Left cardiac atrium (tissue), 4 donors: ENCODE measurements at regions not wholly inside any gene's neighbourhood (a gene's known extent, or its start where the extent isn't known, plus 50 kb on each side); places are given as distances from the start of the nearest gene placed in this dataset.
"Not testable (repeated sequence)": the region's sequence is repeated elsewhere in the genome, so short reads cannot be mapped to it uniquely, and the experiment has no call there.

Source experiments
- ATAC-seq, 2 donors: fragments of 200-7000 bp; cut with Tn5 transposase; one replicate each; pipeline ENCODE4 v1.9.1; 2020; ENCODE audit warnings: mild to moderate bottlenecking in 2 of 2, moderate library complexity in 2 of 2
- DNase-seq: peaks from one replicate; pipeline ENCODE4 v3.0.0-alpha.2; 2020
- intact Hi-C, 2 donors: fragments of 100-400 bp; cut with DNase I; formaldehyde crosslinking; loops; one replicate each; pipeline versions ENCODE4 v1.14.1 to v1.15.1; 2022 to 2023
- donor health status: DM: no; HTN: yes; CAD: no.
- donor health status: DM: no; HTN: yes; CAD: no; lungs with severe emphysema.
- donor health status: DM: yes; HTN: yes; CAD: no.
- donor health status: Dilated cardiomyopathy.

DNA sequence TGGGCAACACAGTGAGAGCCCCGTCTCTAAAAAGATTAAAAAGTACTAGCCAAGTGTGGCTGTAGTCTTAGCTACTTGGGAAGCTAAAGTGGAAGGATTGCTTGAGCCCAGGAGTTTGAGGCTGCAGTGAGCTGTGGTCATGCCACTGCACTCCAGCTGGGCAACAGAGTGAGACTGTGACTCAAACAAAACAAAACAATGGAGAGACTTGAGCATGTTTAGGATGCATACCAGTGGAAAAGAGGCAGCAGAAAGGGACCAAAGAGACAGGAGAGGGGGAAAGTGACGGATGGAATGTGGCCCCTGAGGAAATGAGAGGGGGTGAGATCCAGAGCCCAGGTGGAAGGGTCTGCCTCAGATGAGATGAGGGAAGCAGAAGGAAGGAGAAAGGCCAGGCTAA lies 358.9 kb downstream of the RPS6KC1 start:
- intact Hi-C loops: no loop called here
- ATAC-seq (no peak), DNase-seq (no peak)

DNA sequence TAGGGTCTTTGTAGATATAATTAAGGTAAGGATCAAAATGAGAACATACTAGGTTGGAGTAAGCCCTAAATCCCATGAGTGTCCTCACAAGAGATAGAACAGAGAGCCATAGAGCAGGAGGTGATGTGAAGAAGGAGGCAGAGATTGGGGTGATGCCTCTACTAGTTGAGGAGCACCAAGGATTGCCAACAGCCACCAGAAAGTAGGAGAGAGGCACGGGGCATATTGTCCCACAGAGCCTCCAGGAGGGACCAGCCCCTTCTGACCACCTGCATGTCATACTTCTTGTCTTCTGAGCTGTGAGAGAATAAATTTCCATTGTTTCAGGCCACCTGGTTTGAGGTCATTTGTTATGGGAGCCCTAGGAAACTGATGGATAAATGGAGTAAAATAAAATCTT lies 363.3 kb downstream of the RPS6KC1 start:
- intact Hi-C loops: no loop called here

DNA sequence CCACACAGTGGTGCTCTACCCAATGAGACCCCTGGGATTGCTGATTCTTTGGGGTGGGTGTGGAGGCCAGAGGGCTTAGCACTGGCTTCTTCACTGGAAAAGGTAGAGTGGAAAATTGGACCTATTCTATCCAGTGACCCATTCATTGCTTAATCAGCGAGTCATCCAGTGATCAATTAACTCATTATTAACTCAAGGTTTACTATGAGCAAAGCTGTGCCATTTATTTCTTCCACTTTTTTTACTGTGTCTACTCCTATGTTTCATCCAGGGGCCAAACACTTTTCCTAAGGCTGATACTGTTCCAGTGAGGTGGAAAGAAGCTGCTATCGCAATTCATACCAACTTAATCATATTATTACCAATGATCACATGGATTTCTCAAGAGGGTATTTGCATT lies 363.9 kb downstream of the RPS6KC1 start:
- no peak for ATAC-seq
- intact Hi-C loops: no loop called here
- DNase-seq: no peak

More for the DNA sequence above, 363.3 kb downstream of the RPS6KC1 start:
- no peak for DNase-seq
- ATAC-seq: no peak

DNA sequence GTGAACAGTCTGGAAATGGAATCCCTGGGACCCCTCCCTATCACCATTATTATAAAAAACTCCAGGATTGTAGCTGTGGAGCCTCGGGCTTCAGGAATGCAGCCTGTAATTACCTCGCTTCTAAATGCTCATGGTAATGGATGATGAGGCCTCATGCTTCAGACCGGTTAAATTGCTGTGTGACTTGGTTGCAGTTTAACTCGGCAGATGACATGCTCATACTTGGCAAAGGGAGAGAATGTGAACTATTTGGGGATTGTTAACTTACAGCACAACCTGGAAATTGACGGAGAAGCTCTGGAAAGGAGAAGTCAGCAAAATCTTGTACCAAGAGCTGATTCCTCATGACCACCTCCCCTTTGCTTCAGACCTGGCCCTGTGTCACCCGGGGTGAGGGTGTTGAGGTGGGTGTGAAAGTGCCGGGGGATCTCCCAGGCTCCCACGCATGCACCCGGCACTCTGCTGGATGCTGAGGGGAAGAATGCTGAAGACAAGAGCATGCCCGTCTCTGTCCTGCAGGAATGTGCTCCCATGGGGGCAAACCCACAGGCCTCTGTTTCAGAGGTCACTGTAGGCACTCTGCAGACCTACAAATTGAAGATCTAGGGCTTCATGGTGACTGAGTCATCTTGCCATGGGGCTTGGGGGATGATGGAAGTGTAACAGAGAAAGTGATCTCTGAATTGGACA lies 364.8 kb downstream of the RPS6KC1 start:
- intact Hi-C loops: no loop called here
- no peak for DNase-seq

DNA sequence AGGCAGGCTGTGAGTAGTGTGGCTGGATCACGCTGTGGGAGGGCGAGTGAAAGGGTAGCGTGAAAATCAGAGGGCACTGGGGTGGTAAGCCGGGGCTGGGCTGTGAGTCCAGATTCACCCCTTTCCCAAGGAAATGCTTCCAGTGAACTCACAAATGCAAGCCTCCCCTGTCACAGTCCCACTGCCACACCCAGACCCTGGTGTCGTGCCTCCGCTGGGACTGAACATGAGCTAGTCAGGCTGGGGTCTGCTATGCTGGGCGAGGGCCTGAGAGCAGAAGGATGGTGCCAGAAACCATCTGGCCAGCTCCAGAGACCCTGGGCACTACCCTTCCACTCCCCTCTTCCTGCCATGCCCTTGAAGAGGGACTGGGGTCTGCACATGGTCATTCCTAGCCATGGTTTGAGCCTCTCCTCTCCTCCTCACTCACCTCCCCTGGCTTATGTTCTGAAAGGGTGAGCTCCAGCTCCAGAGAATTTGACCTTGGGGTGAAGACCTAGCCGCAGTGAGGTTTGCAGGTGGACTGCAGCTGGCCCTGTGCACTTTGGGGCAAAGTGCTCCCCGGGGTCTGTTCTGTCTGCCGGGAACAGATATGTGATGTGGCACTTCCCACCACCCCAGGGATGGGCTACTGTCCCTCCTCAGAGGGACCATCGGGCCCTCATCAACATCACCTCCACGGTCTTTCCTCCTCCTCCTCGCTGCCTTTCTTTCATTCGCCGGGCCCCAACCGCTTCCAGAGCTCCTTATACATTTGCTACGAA lies 365.6 kb downstream of the RPS6KC1 start:
- intact Hi-C loops: no loop called here
- DNase-seq (no peak), ATAC-seq (no peak)

More for the DNA sequence above, 364.8 kb downstream of the RPS6KC1 start:
- ATAC-seq: no peak

DNA sequence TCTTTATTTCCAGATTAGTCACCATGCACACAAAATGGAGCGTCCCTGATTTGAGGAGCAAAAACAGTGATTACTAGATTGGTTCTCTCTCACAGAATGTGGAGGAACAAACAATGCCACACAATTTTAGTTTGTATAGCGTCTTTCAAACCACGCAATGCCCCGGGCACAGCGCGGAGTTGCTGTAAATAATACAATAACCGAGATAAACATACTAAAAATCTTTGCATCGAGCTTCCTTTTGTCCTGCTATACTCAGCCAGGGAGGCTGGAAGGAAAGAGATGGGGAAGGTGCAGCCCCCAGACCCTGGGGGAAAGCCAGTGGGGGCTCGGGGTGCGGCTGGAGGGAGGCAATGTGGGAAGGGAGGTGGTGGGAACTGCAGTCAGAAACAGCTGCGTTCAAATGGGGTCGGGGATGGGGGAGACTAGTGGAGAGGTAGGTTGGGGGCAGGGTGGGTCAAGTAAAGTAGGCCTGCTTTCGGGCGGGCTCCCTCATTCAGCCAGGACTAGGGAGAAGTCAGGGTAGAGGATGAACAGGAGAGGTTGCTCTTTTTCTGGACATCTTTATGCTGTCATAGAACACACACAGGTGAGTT lies 366.3 kb downstream of the RPS6KC1 start:
- intact Hi-C loops: no loop called here
- no peak for ATAC-seq

DNA sequence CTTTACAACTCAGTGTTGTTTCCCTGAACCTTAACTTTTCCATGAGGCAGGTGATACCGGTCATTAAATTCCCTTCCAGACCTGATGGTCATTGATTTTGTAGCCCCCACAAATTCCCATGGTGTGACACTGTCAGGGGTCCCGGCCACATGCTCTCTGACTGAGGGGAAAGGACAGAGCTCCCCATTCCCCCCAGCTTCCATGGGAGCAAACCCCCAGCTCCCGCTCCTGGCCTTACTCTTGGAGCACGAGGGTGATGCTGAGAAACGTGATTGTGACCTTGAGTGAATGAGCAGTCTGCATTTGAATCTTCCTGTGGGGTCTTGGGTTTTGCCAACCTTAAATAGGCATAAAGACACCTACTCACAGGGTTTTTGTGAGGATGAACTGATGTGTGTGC lies 366.8 kb downstream of the RPS6KC1 start:
- intact Hi-C loops: no loop called here
- no peak for ATAC-seq
- no peak for DNase-seq

More for the DNA sequence above, 366.3 kb downstream of the RPS6KC1 start:
- DNase-seq: no peak

DNA sequence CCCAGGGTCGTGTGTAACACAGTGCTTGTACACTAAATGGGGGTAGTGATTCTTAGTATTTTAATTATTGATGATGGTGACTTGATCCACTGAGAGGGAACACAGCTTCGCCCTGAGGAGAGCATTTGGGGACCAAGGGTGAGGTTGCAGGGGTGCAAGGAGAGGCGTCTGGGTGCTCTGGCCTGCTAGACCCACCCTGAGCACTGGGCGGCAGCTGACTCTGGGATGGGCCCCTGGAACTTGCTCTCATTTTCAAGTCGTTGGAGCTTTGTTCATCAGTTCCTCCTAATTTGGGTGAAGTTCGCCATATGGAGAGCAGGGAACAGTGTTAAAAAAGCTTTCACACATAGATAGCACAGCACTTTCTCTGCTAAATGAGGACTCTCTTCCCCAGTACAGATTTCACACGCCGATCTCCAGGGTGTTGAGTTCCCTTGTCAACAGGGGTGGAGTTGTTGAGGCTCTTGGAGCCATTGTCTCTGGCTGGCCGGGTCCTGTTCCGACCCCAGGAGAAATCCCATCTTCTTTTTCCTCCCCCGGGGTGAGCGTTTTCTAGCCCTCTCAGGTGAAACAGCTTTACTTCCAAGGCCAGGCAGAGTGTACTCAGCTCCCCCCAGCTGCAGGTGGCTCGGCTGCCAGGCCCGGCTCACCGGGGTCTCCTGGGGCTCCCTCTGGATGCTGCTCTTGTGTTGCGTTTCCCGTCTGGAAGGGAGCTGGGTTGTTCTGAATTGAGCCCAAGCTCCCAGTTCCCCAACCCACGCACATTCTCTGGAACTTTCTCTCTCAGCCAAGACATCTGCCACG lies 367.4 kb downstream of the RPS6KC1 start:
- peak; percentile 20 to 29 for ATAC-seq
- intact Hi-C loops: no loop called here
- no peak for DNase-seq

DNA sequence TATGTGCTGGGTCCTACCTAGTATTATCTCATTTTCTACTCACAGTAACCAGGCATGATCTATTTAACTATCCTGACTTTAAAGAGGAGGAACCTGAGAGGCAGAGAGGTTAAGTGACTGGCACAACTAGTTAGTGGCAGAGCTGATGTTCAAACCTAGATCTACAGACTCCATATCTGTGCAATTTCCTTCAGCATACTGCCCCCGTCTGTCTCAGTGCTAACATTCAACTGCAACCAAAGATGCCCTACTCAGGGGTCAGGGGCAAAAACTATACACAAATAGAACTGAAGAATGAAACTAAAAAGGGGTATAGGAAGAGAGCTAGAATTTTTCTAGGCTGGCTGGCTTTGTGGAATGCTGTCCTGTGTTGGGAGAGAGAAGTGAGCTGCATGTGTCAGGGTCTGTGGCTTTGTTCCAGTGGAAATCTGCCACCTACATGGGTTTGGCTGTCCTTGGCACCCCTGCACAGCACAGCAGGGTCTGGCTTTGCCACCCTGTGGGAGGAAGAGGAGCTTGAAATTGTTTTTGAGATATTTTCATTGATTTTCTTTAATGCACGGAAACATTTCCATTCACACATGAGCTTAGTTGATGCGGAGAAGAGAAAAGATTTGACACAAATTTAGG lies 368.5 kb downstream of the RPS6KC1 start:
- DNase-seq: no peak
- intact Hi-C loops: no loop called here
- ATAC-seq: peak in 1 of 2 donors; percentile 47

DNA sequence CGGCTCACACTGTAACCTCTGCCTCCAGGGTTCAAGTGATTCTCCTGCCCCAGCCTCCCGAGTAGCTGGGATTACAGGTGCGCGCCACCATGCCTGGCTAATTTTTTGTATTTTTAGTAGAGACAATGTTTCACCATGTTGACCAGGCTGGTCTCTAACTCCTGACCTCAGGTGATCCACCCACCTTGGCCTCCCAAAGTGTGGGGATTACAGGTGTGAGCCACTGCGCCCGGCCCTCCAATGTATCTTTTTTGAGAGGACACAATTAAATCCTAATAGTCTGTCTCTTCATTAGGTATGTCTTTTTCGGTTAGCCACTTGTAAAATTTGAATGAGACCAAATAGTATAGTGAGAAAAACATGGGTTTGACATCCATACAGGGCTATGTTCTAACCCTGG lies 370.1 kb downstream of the RPS6KC1 start:
- ATAC-seq, intact Hi-C loops, DNase-seq: not testable (repeated sequence)

DNA sequence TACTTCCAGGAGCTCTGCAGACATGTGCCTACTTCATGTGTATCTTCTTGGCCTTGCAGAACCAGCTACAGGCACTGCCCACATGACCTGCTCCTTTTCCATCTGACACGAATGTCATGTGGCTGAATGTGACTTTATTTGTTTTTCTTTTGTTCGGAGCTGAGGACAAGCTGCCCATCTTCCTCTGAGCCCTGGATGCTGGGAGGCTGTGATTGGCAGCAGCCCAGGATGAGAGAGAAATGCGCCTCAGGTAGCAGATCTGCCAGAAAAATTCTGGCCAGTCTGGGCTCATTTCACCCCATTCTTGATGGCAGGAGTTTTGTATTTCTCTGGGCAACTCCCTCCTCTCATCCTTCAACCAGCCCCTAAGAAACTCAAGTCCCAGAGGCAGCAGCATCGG lies 372.0 kb downstream of the RPS6KC1 start:
- intact Hi-C loops: no loop called here
- DNase-seq: no peak
- no peak for ATAC-seq

DNA sequence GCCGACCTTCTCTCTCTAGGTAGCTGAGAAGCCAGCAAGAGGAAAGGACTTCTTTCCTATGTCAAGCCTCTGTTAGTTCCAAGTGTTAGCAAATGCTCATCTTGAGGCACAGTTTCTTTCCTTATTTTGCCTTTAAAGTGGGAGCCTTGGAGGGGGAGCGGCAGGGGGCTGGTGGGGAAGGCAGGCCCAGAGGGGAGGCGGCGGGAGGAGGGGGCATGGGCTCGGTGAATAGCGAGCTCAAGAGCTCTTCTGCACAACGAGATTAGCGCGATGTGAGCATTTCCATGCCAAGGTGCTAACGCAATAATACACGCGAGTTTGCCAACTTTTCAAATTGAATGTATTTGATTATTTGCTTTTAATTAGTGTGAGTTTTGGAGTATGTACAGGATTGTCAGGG lies 372.6 kb downstream of the RPS6KC1 start:
- intact Hi-C loops: no loop called here
- ATAC-seq (no peak), DNase-seq (no peak)

DNA sequence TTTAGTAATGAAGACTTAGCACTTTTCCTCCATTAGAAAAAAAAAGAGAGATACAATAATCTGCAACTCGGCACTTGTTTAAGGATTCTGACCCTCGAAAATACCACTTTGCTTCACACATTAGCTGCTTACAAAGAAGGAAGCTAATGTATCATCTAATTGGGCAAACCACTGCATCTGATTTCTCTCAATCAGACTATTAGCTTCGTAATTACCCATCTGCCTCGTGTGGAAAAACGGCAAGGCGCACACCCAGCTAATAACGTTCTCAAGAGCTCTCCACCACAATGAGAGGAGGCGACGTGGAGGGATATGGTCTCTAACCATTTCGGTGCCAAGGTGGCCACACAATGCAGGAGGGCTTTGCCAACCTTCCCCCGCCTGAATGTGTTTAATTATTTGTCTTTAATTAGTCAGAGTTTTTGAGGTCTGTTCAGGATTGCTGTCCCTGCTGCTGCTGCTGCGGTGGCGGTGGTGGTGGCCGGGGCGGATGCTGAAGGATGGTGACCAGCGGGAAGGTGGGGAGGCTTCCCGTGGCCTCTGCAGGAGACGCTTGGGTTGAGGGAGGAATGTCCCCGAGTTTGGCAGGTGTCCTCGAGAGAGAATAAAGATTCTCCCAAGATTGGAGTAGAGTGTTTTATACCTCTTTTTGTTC lies 374.5 kb downstream of the RPS6KC1 start:
- intact Hi-C loops: no loop called here

DNA sequence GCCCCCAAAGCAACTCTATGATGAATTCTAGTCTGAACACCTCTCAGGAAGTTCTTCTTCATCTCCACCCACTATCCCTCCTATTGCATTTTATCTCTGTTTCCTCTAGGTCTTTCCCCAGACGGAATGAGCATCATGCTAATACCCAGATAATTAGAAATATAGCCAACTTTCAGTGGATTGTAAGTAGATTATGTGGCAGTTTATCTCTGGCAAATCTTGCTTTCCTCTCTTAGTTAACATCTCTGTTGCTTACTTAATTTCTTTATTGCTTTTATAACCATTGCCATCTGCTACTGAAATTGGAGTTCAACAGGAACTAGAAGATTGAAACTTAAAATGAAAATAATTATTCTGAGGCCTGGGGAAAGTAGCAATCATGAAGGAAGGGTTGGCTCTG lies 378.6 kb downstream of the RPS6KC1 start:
- DNase-seq (no peak), ATAC-seq (no peak)
- intact Hi-C loops: no loop called here

More for the DNA sequence above, 374.5 kb downstream of the RPS6KC1 start:
- DNase-seq (no peak), ATAC-seq (no peak)

DNA sequence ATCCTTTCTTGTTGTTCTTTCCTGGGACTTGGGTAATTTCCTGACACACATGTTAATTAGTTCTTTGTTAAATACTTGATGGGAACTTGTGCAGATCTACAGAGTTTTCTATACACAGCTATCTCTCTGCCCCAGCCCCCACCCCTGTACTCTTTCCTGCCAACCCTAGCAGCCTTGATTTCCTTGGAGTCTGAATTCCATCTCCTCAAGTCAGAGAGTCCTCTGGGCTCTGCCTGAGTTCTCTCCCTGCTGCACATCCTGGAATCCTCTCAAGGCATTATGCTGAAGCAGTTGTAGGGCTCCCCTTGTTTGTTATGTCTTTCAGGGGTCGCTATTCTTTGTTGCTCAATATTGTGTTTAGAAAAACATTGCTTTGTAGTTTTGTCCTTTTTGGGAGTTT lies 384.7 kb downstream of the RPS6KC1 start:
- DNase-seq (no peak), ATAC-seq (no peak)
- intact Hi-C loops: no loop called here

DNA sequence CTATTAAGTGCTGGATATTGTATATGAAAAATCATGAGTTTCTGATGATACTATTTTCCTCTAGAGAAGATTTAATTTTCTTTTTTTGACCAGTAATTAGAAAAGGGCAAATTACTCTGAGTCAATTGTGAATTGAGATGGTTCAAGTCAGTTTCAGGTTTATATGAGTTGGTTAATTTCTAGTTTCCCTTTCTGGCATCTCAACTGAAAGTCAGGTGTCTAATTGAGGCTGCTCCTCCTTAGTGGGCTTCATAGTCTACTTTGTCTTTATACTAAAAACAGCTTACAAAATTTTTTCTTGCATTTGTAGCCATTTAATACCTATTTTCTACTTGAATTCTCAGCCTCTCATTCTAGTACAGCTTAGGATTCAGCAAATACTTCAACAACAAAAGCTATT lies 387.3 kb downstream of the RPS6KC1 start:
- no peak for DNase-seq
- ATAC-seq: no peak
- intact Hi-C loops: no loop called here

DNA sequence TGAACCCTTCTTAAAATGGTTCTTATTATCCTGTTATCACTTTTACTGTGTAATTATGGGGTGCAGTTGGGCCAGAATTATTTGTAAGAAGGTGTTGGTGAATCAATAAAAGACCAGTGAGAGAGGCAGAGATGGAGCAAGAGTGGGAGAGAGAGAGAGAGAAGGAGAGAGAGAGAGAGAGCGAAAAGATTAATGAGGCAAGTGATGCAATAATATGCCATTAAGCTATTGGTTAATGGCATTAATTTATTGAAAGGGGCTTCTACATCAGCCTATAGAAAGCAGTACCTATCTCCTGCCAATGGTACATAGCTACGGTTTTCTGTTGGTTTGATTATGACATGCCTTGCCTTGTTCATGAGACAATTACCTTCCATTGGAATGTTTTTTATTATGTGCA lies 388.7 kb downstream of the RPS6KC1 start:
- ATAC-seq (no peak), DNase-seq (no peak)
- intact Hi-C loops: no loop called here

DNA sequence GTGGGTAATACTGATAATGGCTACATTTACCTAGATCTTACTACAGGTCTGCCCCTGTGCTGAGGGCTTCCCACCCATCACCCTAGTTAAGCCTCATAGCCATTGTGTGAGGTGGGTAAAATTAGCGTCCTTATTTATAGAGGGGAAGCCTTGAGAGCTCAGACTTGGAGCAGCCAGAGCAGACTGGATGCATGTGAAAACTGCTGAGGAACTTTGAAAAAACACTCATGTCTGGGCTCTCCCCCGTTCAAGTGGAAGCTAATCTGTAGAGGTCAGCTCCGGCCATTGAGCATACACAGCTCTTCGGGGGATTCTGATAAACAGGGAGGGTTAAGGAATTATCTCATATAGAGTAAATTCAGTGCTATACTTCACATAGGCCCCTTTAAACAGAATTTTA lies 389.7 kb downstream of the RPS6KC1 start:
- no peak for DNase-seq
- no peak for ATAC-seq
- intact Hi-C loops: no loop called here

DNA sequence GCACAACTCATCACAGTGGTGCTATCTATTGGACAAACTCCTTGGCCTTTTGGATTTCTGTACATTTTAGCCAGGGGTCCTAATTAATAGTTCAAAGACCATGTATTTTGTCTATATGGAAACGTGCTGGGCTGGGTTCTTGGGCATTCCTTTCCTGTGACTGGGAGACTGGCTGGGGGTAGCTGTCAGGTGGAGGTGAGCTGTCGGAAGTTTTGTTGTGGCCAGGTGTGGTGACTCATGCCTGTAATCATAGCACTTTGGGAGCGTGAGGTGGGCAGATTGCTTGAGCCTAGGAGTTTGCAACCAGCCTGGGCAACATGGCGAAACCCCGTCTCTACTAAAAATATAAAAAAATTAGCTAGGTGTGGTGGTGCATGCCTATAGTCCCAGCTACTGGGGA lies 392.4 kb downstream of the RPS6KC1 start:
- DNase-seq (no peak), ATAC-seq (no peak)
- intact Hi-C loops: no loop called here
